H1 (cell line): ENCODE measurements at regions not wholly inside any gene's neighbourhood (a gene's known extent, or its start where the extent isn't known, plus 50 kb on each side); places are given as distances from the start of the nearest gene placed in this dataset.

ENCODE experiments used
- CTCF ChIA-PET: fragments of 300-600 bp; sonication (Branson Sonifier 250); formaldehyde crosslinking; loops from one replicate; lab custom pipeline; 2021; ENCODE audit not compliant: partially characterized antibody; lab: Charles Lee
- POLR2A ChIA-PET: fragments of 300-600 bp; sonication (Branson Sonifier 250); formaldehyde crosslinking; loops from one replicate; lab custom pipeline; 2021; ENCODE audit warnings: inconsistent platforms; ENCODE audit not compliant: partially characterized antibody; lab: Charles Lee
- DNase-seq, 2 experiments: peaks; one replicate each; pipeline versions ENCODE4 v3.0.0 to v3.0.0-alpha.2; 2010 to 2022; ENCODE audit warnings: low spot score in 2 of 2, low read depth in 1 of 2, mixed read lengths in 1 of 2
- FAIRE-seq: peaks from 2 replicates; lab custom pipeline; 2011; peaks lifted over from hg19 to GRCh38; lab: Jason Lieb, UNC
- H2AFZ ChIP-seq: 2 replicates; pipeline ENCODE4 v1.8.1; 2012; ENCODE audit warnings: low read length, inconsistent platforms
- H2AK5ac ChIP-seq: 2 replicates; pipeline ENCODE4 v1.6.1; 2013; ENCODE audit warnings: low read depth, low read length
- H2BK120ac ChIP-seq: replicated peaks from 2 replicates; pipeline ENCODE3; 2013; ENCODE audit warnings: low read depth, low read length, inconsistent platforms
- H2BK12ac ChIP-seq: 2 replicates; pipeline ENCODE4 v1.6.1; 2013; ENCODE audit warnings: low read depth, low read length
- H2BK15ac ChIP-seq: 2 replicates; pipeline ENCODE4 v1.6.1; 2013; ENCODE audit warnings: low read length
- H2BK20ac ChIP-seq: 2 replicates; pipeline ENCODE4 v1.6.1; 2013; ENCODE audit warnings: low read length
- H2BK5ac ChIP-seq: 2 replicates; pipeline ENCODE4 v1.6.1; 2013; ENCODE audit warnings: low read depth, low read length
- H3K14ac ChIP-seq: 2 replicates; pipeline ENCODE4 v1.6.1; 2013; ENCODE audit warnings: inconsistent platforms; ENCODE audit not compliant: insufficient read length
- H3K18ac ChIP-seq: 2 replicates; pipeline ENCODE4 v1.6.1; 2013; ENCODE audit warnings: low read length; ENCODE audit errors: extremely low read depth
- H3K23ac ChIP-seq: 2 replicates; pipeline ENCODE4 v1.6.1; 2013; ENCODE audit warnings: inconsistent platforms; ENCODE audit not compliant: insufficient read length
- H3K23me2 ChIP-seq: 2 replicates; pipeline ENCODE4 v1.6.1; 2013; ENCODE audit warnings: low read depth, low read length
- H3K27ac ChIP-seq: 2 replicates; pipeline ENCODE4 v1.6.1; 2011; ENCODE audit warnings: low read depth, low read length, inconsistent platforms
- H3K27me3 ChIP-seq, 4 experiments: replicated peaks in 1 of 4; 1 replicate in 1 of 4; 2 replicates in 3 of 4; pipeline versions ENCODE4 v1.6.1 to v1.8.1; 2011 to 2013; ENCODE audit warnings: low read length in 3 of 4, mild to moderate bottlenecking in 3 of 4, inconsistent platforms in 2 of 4, mixed read lengths in 2 of 4, moderate library complexity in 1 of 4; ENCODE audit not compliant: control insufficient read depth in 3 of 4, insufficient read depth in 3 of 4; ENCODE audit errors: extremely low read depth in 1 of 4
- H3K36me3 ChIP-seq, 4 experiments: 2 replicates each; pipeline versions ENCODE4 v1.6.1 to v1.8.1; 2011 to 2013; ENCODE audit warnings: mild to moderate bottlenecking in 4 of 4, low read length in 3 of 4, moderate library complexity in 2 of 4, control low read depth in 1 of 4, inconsistent platforms in 1 of 4; ENCODE audit not compliant: insufficient read depth in 4 of 4, control insufficient read depth in 2 of 4
- H3K4ac ChIP-seq: replicated peaks from 2 replicates; pipeline ENCODE3; 2013; ENCODE audit warnings: low read length, low read depth, mixed read lengths, inconsistent platforms; ENCODE audit not compliant: insufficient read length
- H3K4me1 ChIP-seq, 4 experiments: replicated peaks in 1 of 4; 1 replicate in 1 of 4; 2 replicates in 3 of 4; pipeline versions ENCODE4 v1.6.1 to v1.8.1; 2011 to 2013; ENCODE audit warnings: low read length in 3 of 4, inconsistent platforms in 2 of 4, mixed read lengths in 1 of 4; ENCODE audit not compliant: insufficient read depth in 4 of 4, control insufficient read depth in 3 of 4
- H3K4me2 ChIP-seq, 2 experiments: 2 replicates each; pipeline versions ENCODE4 v1.6.1 to v1.8.1; 2011 to 2013; ENCODE audit warnings: low read depth in 2 of 2, low read length in 2 of 2, control low read depth in 1 of 2, inconsistent platforms in 1 of 2, mild to moderate bottlenecking in 1 of 2; ENCODE audit not compliant: insufficient read depth in 1 of 2
- H3K4me3 ChIP-seq, 4 experiments: fragments of 200-600, 300-600 bp in 1 of 4; sonication (generic), shearing (Covaris generic), sonication (Bioruptor Twin) in 1 of 4; 2 replicates each; pipeline versions ENCODE4 v1.5.1 to v1.8.1; 2011 to 2016; ENCODE audit warnings: low read length in 4 of 4, low read depth in 3 of 4, control low read depth in 2 of 4, inconsistent platforms in 2 of 4, mild to moderate bottlenecking in 2 of 4, mixed read lengths in 1 of 4, moderate library complexity in 1 of 4; ENCODE audit not compliant: insufficient read depth in 2 of 4; ENCODE audit errors: extremely low read depth in 1 of 4
- H3K56ac ChIP-seq: replicated peaks from 2 replicates; pipeline ENCODE3; 2013; ENCODE audit warnings: low read depth, mild to moderate bottlenecking, mixed read lengths, low read length, inconsistent platforms; ENCODE audit not compliant: insufficient read length
- H3K79me1 ChIP-seq: 2 replicates; pipeline ENCODE4 v1.6.1; 2013; ENCODE audit warnings: low read depth, low read length, control low read depth
- H3K79me2 ChIP-seq, 2 experiments: 2 replicates each; pipeline versions ENCODE4 v1.6.1 to v1.8.1; 2012 to 2013; ENCODE audit warnings: low read length in 2 of 2, mild to moderate bottlenecking in 2 of 2, inconsistent platforms in 1 of 2; ENCODE audit not compliant: insufficient read depth in 2 of 2, control insufficient read depth in 1 of 2
- H3K9ac ChIP-seq, 4 experiments: replicated peaks in 1 of 4; 1 replicate in 1 of 4; 2 replicates in 3 of 4; pipeline versions ENCODE4 v1.6.1 to v1.8.1; 2011 to 2013; ENCODE audit warnings: low read depth in 3 of 4, low read length in 3 of 4, control low read depth in 2 of 4, mild to moderate bottlenecking in 2 of 4, moderate library complexity in 2 of 4, inconsistent platforms in 1 of 4; ENCODE audit errors: extremely low read depth in 1 of 4
- H3K9me3 ChIP-seq, 2 experiments: 2 replicates each; pipeline versions ENCODE4 v1.6.1 to v1.8.1; 2012 to 2013; ENCODE audit warnings: mild to moderate bottlenecking in 2 of 2, moderate library complexity in 2 of 2, control low read depth in 1 of 2, inconsistent platforms in 1 of 2, low read depth in 1 of 2, low read length in 1 of 2, mixed read lengths in 1 of 2; ENCODE audit not compliant: insufficient read depth in 2 of 2
- H4K20me1 ChIP-seq, 2 experiments: replicated peaks in 1 of 2; 2 replicates each; pipeline versions ENCODE3 to v1.8.1; 2011 to 2013; ENCODE audit warnings: inconsistent platforms in 2 of 2, low read length in 2 of 2, mild to moderate bottlenecking in 1 of 2; ENCODE audit not compliant: insufficient read depth in 2 of 2, control insufficient read depth in 1 of 2
- H4K5ac ChIP-seq: 2 replicates; pipeline ENCODE4 v1.6.1; 2013; ENCODE audit warnings: low read length, low read depth, mixed read lengths, inconsistent platforms; ENCODE audit not compliant: insufficient read length
- H4K8ac ChIP-seq: 2 replicates; pipeline ENCODE4 v1.8.0; 2013; ENCODE audit warnings: mild to moderate bottlenecking, moderate library complexity, low read length, inconsistent platforms; ENCODE audit not compliant: insufficient read depth; ENCODE audit errors: extremely low read depth
- H4K91ac ChIP-seq: replicated peaks from 2 replicates; pipeline ENCODE3; 2013; ENCODE audit warnings: low read length, mixed read lengths, inconsistent platforms; ENCODE audit not compliant: insufficient read length
- BACH1 ChIP-seq: IDR thresholded peaks from 2 replicates; pipeline ENCODE4 v1.6.1; 2012; ENCODE audit warnings: low read length, improper control_type of control experiment
- BCL11A ChIP-seq, 2 experiments: IDR thresholded peaks; one replicate each; pipeline ENCODE4 v1.6.1; 2011; ENCODE audit warnings: low read depth in 2 of 2, low read length in 2 of 2, mild to moderate bottlenecking in 2 of 2
- CHD2 ChIP-seq: IDR thresholded peaks from 2 replicates; pipeline ENCODE4 v1.6.1; 2012; ENCODE audit warnings: low read length, improper control_type of control experiment
- CREB1 ChIP-seq: IDR thresholded peaks from 2 replicates; pipeline ENCODE4 v1.6.1; 2012; ENCODE audit warnings: inconsistent platforms
- GABPA ChIP-seq: IDR thresholded peaks from 2 replicates; pipeline ENCODE4 v1.6.1; 2011; ENCODE audit warnings: mild to moderate bottlenecking, low read length, moderate library complexity, borderline replicate concordance; ENCODE audit not compliant: insufficient read depth
- KDM5A ChIP-seq: fragments of 200-600 bp; IDR thresholded peaks from 2 replicates; pipeline ENCODE4 v1.7.1; 2012; ENCODE audit warnings: mild to moderate bottlenecking, low read length, inconsistent platforms, mixed read lengths
- SP2 ChIP-seq: IDR thresholded peaks from 2 replicates; pipeline ENCODE4 v1.6.1; 2012; ENCODE audit warnings: mild to moderate bottlenecking, low read length, inconsistent platforms
- TAF7 ChIP-seq: optimal IDR thresholded peaks from 2 replicates; pipeline ENCODE3; 2011; ENCODE audit warnings: low read depth, mild to moderate bottlenecking, inconsistent platforms, low read length, moderate library complexity, borderline replicate concordance
- TCF12 ChIP-seq: IDR thresholded peaks from 2 replicates; pipeline ENCODE4 v1.6.1; 2011; ENCODE audit warnings: low read depth, mild to moderate bottlenecking, low read length
- WGBS, 2 experiments: shearing (Covaris generic) in 1 of 2; methylation state at CpG; one replicate each; pipeline versions ENCODE4 v1.1.6 to v1.1.7; 2013 to 2015; ENCODE audit warnings: low lambda C conversion rate in 2 of 2, mixed read lengths in 2 of 2, inconsistent platforms in 1 of 2, low coverage in 1 of 2, missing lambda C conversion rate in 1 of 2; ENCODE audit not compliant: insufficient replicate concordance in 2 of 2, insufficient coverage in 1 of 2, insufficient read length in 1 of 2; ENCODE audit errors: extremely low coverage in 1 of 2, missing lambda C conversion rate in 1 of 2; 5-methylcytosine and 5-hydroxymethylcytosine counted together
- TF ChIP-seq, protein P1 (sequence below): IDR thresholded peaks from 2 replicates; pipeline ENCODE4 v1.6.1; 2012; ENCODE audit warnings: low read length, inconsistent platforms
- TF ChIP-seq, protein P2 (sequence below): IDR thresholded peaks from 2 replicates; pipeline ENCODE4 v1.6.1; 2011; ENCODE audit warnings: low read depth, mild to moderate bottlenecking, low read length; ENCODE audit not compliant: insufficient read depth
- TF ChIP-seq, protein P3 (sequence below): IDR thresholded peaks from 2 replicates; pipeline ENCODE4 v1.6.1; 2012; ENCODE audit warnings: inconsistent platforms

DNA sequence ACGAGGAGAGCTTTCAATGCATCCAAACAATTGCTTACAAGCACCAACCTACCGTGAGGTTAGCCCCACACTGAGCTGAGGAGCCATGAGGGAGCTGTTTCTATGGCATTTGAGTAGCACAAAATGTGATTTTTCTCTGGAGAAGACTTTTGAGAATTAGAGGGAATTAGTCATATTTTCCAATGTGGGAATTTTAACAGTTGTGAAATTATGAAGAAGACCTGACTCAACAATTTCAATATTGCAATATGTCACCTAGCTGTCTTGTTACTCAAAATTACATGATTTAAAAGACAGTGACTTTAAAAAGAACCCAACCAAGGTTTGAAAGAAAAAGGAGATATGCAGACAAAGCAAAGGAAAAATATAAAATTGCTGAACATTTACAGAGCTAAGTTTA lies 62.6 kb upstream of the LY86 start:
- Histone ChIP-seq H2BK15ac (no peak overlapping the region), H3K4ac (no peak overlapping the region), H2BK12ac (no peak overlapping the region), H3K79me2 (no peaks in the 10 kb centered on the region), H3K27ac (no peak overlapping the region), H3K56ac (no peak overlapping the region), H2AFZ (no peak overlapping the region), H4K5ac (no peak overlapping the region), H3K23me2 (no peaks in the 10 kb centered on the region), H3K9me3 (no peaks in the 10 kb centered on the region), H3K23ac (no peak overlapping the region), H3K14ac (no peak overlapping the region), H3K4me2 (no peak overlapping the region), H3K27me3 (no peaks in the 10 kb centered on the region; a peak in 2 of 7 replicates), H3K4me1 (no peaks in the 10 kb centered on the region), H2BK20ac (no peak overlapping the region), H3K4me3 (no peak overlapping the region), H2BK120ac (no peak overlapping the region), H3K79me1 (no peaks in the 10 kb centered on the region), H2AK5ac (no peak overlapping the region), H4K91ac (no peak overlapping the region), H3K36me3 (no peaks in the 10 kb centered on the region), H2BK5ac (no peak overlapping the region), H4K20me1 (no peaks in the 10 kb centered on the region), H3K18ac (no peak overlapping the region), H4K8ac (no peak overlapping the region), H3K9ac (no peak overlapping the region)
- POLR2A ChIA-PET: no interaction called here
- CTCF ChIA-PET: interaction anchor here (0.7 to 1.4 kb wide), 3 partner anchors 12 to 392 kb away, joined by 3 to 6 read pairs (median 5); no protein-coding TSS in a partner anchor
- WGBS, 2 experiments: 78% methylated on average over 2 of the region's 2 CpGs; no CpG with 5 or more reads in 1 of the 2 experiments
- TF ChIP-seq, protein P1, sequence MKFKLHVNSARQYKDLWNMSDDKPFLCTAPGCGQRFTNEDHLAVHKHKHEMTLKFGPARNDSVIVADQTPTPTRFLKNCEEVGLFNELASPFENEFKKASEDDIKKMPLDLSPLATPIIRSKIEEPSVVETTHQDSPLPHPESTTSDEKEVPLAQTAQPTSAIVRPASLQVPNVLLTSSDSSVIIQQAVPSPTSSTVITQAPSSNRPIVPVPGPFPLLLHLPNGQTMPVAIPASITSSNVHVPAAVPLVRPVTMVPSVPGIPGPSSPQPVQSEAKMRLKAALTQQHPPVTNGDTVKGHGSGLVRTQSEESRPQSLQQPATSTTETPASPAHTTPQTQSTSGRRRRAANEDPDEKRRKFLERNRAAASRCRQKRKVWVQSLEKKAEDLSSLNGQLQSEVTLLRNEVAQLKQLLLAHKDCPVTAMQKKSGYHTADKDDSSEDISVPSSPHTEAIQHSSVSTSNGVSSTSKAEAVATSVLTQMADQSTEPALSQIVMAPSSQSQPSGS: no peak
- TF ChIP-seq SP2 (no peak), BACH1 (no peak), KDM5A (no peak), CREB1 (no peak), TAF7 (no peak), TCF12 (no peak), BCL11A (IDR thresholded peaks at IDR 0.05; ENCODE audit: low read depth in 2 of 2, low read length in 2 of 2) (no peak), CHD2 (no peak), GABPA (no peak)
- TF ChIP-seq, protein P2, sequence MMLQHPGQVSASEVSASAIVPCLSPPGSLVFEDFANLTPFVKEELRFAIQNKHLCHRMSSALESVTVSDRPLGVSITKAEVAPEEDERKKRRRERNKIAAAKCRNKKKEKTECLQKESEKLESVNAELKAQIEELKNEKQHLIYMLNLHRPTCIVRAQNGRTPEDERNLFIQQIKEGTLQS: no peak
- TF ChIP-seq, protein P3, sequence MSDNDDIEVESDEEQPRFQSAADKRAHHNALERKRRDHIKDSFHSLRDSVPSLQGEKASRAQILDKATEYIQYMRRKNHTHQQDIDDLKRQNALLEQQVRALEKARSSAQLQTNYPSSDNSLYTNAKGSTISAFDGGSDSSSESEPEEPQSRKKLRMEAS: no peak
- FAIRE-seq (no peak), DNase-seq (no peak)
